Transverse colon (tissue), 3 donors: ENCODE measurements at regions not wholly inside any gene's neighbourhood (a gene's known extent, or its start where the extent isn't known, plus 50 kb on each side); places are given as distances from the start of the nearest gene placed in this dataset.

ENCODE experiments used
- POLR2A ChIP-seq: fragments of 450-650 bp; IDR thresholded peaks from one replicate; pipeline ENCODE4 v1.6.1; 2016; ENCODE audit warnings: antibody characterized with exemption, mild to moderate bottlenecking, moderate library complexity
- TF ChIP-seq, protein P1 (sequence below), 5 experiments: fragments of 200-600 bp in 3 of 5; fragments of 450-650 bp in 2 of 5; sonication (generic) in 3 of 5; IDR thresholded peaks; 1 replicate in 2 of 5; 2 replicates in 3 of 5; pipeline ENCODE4 v1.5.1; 2016 to 2017; ENCODE audit warnings: antibody characterized with exemption in 5 of 5, inconsistent platforms in 3 of 5, mild to moderate bottlenecking in 2 of 5, moderate library complexity in 1 of 5

DNA sequence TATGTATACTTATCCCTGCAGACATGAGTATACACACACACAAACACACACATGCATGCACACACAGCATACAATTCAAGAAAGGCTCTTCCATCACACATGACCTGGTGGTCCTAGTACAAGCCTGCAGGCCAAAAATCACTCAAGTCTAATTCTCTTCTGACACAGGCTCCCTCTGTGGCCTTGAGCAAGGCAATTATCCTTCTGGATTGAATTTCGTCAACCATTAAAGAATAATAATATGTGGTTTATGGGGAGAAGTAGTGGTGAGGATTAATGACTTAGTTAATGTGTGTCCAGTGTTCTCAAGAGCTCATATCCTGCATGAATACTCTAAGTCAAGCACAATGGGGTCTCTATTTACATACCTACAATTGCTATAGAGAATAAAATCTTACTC, 161.8 kb upstream of the KIAA1217 start:
- TF ChIP-seq POLR2A: no peak
- TF ChIP-seq, protein P1, sequence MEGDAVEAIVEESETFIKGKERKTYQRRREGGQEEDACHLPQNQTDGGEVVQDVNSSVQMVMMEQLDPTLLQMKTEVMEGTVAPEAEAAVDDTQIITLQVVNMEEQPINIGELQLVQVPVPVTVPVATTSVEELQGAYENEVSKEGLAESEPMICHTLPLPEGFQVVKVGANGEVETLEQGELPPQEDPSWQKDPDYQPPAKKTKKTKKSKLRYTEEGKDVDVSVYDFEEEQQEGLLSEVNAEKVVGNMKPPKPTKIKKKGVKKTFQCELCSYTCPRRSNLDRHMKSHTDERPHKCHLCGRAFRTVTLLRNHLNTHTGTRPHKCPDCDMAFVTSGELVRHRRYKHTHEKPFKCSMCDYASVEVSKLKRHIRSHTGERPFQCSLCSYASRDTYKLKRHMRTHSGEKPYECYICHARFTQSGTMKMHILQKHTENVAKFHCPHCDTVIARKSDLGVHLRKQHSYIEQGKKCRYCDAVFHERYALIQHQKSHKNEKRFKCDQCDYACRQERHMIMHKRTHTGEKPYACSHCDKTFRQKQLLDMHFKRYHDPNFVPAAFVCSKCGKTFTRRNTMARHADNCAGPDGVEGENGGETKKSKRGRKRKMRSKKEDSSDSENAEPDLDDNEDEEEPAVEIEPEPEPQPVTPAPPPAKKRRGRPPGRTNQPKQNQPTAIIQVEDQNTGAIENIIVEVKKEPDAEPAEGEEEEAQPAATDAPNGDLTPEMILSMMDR (IDR thresholded peaks at IDR 0.05): no peak
